Hepatocyte (in vitro differentiated cells): ENCODE measurements at regions not wholly inside any gene's neighbourhood (a gene's known extent, or its start where the extent isn't known, plus 50 kb on each side); places are given as distances from the start of the nearest gene placed in this dataset.

Experiments
- DNase-seq: peaks from one replicate; pipeline ENCODE4 v3.0.0-alpha.2; 2016; ENCODE audit warnings: low spot score
- H2AFZ ChIP-seq: fragments of 200-600 bp; sonication (generic); 2 replicates; pipeline ENCODE4 v1.6.0; 2016; ENCODE audit warnings: antibody characterized with exemption, mild to moderate bottlenecking
- H3K27ac ChIP-seq: fragments of 200-600 bp; sonication (generic); 2 replicates; pipeline ENCODE4 v1.5.1; 2016; ENCODE audit warnings: mild to moderate bottlenecking
- H3K27me3 ChIP-seq: fragments of 200-600 bp; sonication (generic); 2 replicates; pipeline ENCODE4 v1.6.1; 2016
- H3K36me3 ChIP-seq: fragments of 200-600 bp; sonication (generic); replicated peaks from 2 replicates; pipeline ENCODE4 v1.5.1; 2016; ENCODE audit warnings: low read depth; ENCODE audit not compliant: insufficient read depth
- H3K4me1 ChIP-seq: fragments of 200-600 bp; sonication (generic); 2 replicates; pipeline ENCODE4 v1.5.1; 2016; ENCODE audit warnings: mild to moderate bottlenecking, moderate library complexity; ENCODE audit not compliant: insufficient read depth
- H3K4me2 ChIP-seq: fragments of 200-600 bp; sonication (generic); 2 replicates; pipeline ENCODE4 v1.6.0; 2016
- H3K4me3 ChIP-seq: fragments of 200-600 bp; sonication (generic); 2 replicates; pipeline ENCODE4 v1.5.1; 2016; ENCODE audit warnings: mild to moderate bottlenecking
- H3K79me2 ChIP-seq: fragments of 200-600 bp; sonication (generic); 2 replicates; pipeline ENCODE4 v1.6.0; 2017; ENCODE audit warnings: mild to moderate bottlenecking
- H3K9me2 ChIP-seq: fragments of 200-600 bp; sonication (generic); replicated peaks from 2 replicates; pipeline ENCODE4 v1.6.0; 2017; ENCODE audit warnings: mild to moderate bottlenecking; ENCODE audit not compliant: insufficient read depth
- H3K9me3 ChIP-seq: fragments of 200-600 bp; sonication (generic); 2 replicates; pipeline ENCODE4 v1.5.1; 2016; ENCODE audit warnings: low read depth, mild to moderate bottlenecking
- H4K20me1 ChIP-seq: fragments of 200-600 bp; sonication (generic); 2 replicates; pipeline ENCODE4 v1.6.0; 2016; ENCODE audit warnings: mild to moderate bottlenecking; ENCODE audit not compliant: insufficient read depth, poor library complexity, severe bottlenecking
- EZH2 ChIP-seq: fragments of 200-600 bp; sonication (generic); IDR thresholded peaks from 2 replicates; pipeline ENCODE4 v1.6.1; 2016; ENCODE audit warnings: antibody characterized with exemption, mild to moderate bottlenecking, borderline replicate concordance
- EZH2phosphoT487 ChIP-seq: fragments of 200-600 bp; sonication (generic); IDR thresholded peaks from one replicate; pipeline ENCODE4 v1.6.1; 2018; ENCODE audit warnings: antibody characterized with exemption, mild to moderate bottlenecking, low read depth, moderate library complexity; ENCODE audit not compliant: unreplicated experiment, severe bottlenecking
- WGBS: methylation state at CpG from one replicate; pipeline ENCODE4 v1.1.6; 2016; ENCODE audit warnings: low lambda C conversion rate; ENCODE audit errors: missing lambda C conversion rate; 5-methylcytosine and 5-hydroxymethylcytosine counted together
- TF ChIP-seq, protein P1 (sequence below): fragments of 200-600 bp; sonication (generic); IDR thresholded peaks from 2 replicates; pipeline ENCODE4 v1.5.1; 2016; ENCODE audit warnings: antibody characterized with exemption, mild to moderate bottlenecking; ENCODE audit not compliant: poor library complexity

DNA sequence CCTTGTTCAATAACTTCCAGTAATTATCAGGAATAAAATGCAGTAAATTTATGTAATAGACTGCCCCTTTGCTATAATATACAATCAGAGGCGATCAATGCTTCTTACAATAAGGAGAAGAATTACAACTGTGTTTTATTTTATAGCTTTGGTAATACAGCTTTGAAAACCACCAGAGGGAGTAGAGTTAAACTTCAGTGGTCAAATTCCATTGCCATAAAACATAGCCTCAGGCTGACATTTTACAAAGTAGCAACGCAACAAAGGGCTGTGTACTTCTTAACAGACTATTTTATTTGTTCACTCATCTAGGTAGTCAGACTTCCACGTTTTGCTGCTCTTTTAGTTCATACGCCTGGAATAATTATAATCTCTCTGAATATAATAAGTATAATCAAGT, 58.5 kb downstream of the TEX13C start:
- WGBS, result 45% methylated on average over 4 of the region's 4 CpGs
- no peaks in the 10 kb centered on the region for H3K79me2 ChIP-seq
- no peaks in the 10 kb centered on the region for H3K9me3 ChIP-seq
- DNase-seq, result peak; percentile 6
- H3K36me3 ChIP-seq, result no peaks in the 10 kb centered on the region
- H3K4me2 ChIP-seq, result peak overlapping the region; percentile 26
- H2AFZ ChIP-seq, result no peak overlapping the region
- H3K9me2 ChIP-seq, result no peaks in the 10 kb centered on the region
- no peak overlapping the region for H3K4me3 ChIP-seq
- TF ChIP-seq, protein P1, sequence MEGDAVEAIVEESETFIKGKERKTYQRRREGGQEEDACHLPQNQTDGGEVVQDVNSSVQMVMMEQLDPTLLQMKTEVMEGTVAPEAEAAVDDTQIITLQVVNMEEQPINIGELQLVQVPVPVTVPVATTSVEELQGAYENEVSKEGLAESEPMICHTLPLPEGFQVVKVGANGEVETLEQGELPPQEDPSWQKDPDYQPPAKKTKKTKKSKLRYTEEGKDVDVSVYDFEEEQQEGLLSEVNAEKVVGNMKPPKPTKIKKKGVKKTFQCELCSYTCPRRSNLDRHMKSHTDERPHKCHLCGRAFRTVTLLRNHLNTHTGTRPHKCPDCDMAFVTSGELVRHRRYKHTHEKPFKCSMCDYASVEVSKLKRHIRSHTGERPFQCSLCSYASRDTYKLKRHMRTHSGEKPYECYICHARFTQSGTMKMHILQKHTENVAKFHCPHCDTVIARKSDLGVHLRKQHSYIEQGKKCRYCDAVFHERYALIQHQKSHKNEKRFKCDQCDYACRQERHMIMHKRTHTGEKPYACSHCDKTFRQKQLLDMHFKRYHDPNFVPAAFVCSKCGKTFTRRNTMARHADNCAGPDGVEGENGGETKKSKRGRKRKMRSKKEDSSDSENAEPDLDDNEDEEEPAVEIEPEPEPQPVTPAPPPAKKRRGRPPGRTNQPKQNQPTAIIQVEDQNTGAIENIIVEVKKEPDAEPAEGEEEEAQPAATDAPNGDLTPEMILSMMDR, result peak; percentile 19
- TF ChIP-seq EZH2phosphoT487, result no peak
- TF ChIP-seq EZH2, result no peak
- H3K27ac ChIP-seq, result no peak overlapping the region
- no peaks in the 10 kb centered on the region for H4K20me1 ChIP-seq
- no peaks in the 10 kb centered on the region for H3K27me3 ChIP-seq
- no peaks in the 10 kb centered on the region for H3K4me1 ChIP-seq

DNA sequence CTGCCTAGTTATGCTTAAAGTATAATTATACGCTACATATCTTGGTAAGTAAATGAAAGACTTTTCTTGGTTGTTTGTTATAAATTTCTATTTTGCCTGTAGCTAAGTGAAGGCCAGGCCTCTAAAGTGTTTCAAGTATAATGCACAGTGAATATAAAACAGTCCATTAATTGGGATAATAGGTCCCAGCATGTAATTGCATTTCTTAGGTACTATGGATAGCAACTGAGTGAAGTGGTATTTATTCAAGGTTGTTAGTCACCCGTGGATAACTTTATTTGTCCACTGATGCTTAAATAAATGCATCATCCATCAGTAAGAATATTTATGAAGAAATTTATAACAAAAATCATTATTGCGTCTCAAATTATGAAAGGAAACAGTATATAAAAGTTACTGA, 59.1 kb downstream of the TEX13C start:
- no peak for TF ChIP-seq EZH2
- Histone ChIP-seq H2AFZ (no peak overlapping the region), H3K27ac (no peak overlapping the region), H3K27me3 (no peaks in the 10 kb centered on the region), H3K9me3 (no peaks in the 10 kb centered on the region), H3K4me1 (no peaks in the 10 kb centered on the region), H3K9me2 (no peaks in the 10 kb centered on the region), H4K20me1 (no peaks in the 10 kb centered on the region), H3K79me2 (no peaks in the 10 kb centered on the region), H3K4me3 (no peak overlapping the region), H3K4me2 (no peak overlapping the region), H3K36me3 (no peaks in the 10 kb centered on the region)
- WGBS, result 64% methylated on average over 3 of the region's 3 CpGs
- no peak for DNase-seq

DNA sequence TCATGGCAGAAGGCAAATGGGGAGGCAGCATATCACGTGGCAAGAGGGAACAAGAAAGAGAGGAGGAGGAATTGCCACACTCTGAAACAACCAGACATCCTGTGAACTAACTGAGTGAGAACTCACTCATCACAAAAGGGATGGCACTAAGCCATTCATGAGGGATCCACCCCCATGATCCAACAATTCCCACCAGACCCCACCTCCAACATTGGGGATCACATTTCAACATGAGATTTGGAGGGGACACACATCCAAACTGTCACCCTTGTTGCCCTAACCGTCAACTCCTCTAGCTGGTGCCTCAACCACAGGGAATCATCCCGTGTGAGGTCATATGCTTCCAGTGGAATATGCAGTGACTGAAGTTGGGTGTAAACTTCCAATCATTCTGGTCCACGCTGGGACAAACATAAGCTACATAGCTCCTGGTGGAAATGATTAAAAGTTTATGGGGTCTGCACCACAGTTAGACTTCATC, 62.5 kb downstream of the TEX13C start:
- WGBS, result 59% methylated on average over 4 of the region's 4 CpGs
- DNase-seq, result no peak
- H3K27me3 ChIP-seq, result no peaks in the 10 kb centered on the region
- no peaks in the 10 kb centered on the region for H3K79me2 ChIP-seq
- H2AFZ ChIP-seq, result no peak overlapping the region
- H4K20me1 ChIP-seq, result no peaks in the 10 kb centered on the region
- no peaks in the 10 kb centered on the region for H3K4me1 ChIP-seq
- TF ChIP-seq EZH2phosphoT487 (no peak), EZH2 (no peak)
- TF ChIP-seq, protein P1, result no peak
- H3K4me2 ChIP-seq, result no peak overlapping the region
- H3K9me3 ChIP-seq, result no peaks in the 10 kb centered on the region
- no peak overlapping the region for H3K27ac ChIP-seq
- H3K36me3 ChIP-seq, result no peaks in the 10 kb centered on the region
- H3K9me2 ChIP-seq, result no peaks in the 10 kb centered on the region
- no peak overlapping the region for H3K4me3 ChIP-seq

DNA sequence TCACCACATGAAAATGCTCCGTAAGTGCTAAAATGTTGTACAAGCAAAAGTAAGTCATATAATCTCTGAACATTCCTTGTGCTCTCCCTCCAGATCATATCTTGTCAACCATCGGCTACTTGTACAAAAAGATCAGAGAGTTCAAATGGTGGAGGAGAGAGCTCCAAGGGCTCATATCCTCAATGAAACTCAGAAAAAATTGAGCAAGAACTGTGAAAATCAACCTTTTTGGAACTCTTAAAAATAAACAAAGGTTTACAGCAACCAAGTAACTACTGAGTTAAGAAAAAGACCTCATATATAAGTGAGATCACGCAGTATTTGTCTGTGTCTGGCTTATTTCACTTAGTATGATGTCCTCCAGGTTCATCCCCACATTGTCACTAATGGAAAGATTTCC, 63.2 kb downstream of the TEX13C start:
- no peak for DNase-seq
- TF ChIP-seq EZH2, result no peak
- TF ChIP-seq, protein P1, result no peak
- TF ChIP-seq EZH2phosphoT487, result no peak
- no peak overlapping the region for H3K4me3 ChIP-seq
- H3K27me3 ChIP-seq, result no peaks in the 10 kb centered on the region
- 76% methylated on average over 3 of the region's 3 CpGs for WGBS
- H3K27ac ChIP-seq, result no peak overlapping the region
- H2AFZ ChIP-seq, result no peak overlapping the region
- no peaks in the 10 kb centered on the region for H3K9me3 ChIP-seq
- no peaks in the 10 kb centered on the region for H3K4me1 ChIP-seq
- H3K36me3 ChIP-seq, result no peaks in the 10 kb centered on the region
- no peaks in the 10 kb centered on the region for H3K79me2 ChIP-seq
- no peaks in the 10 kb centered on the region for H4K20me1 ChIP-seq
- H3K4me2 ChIP-seq, result no peak overlapping the region
- H3K9me2 ChIP-seq, result no peaks in the 10 kb centered on the region
